IMR-90 (cell line): ENCODE measurements at regions not wholly inside any gene's neighbourhood (a gene's known extent, or its start where the extent isn't known, plus 50 kb on each side); places are given as distances from the start of the nearest gene placed in this dataset.

ENCODE experiments used
- ATAC-seq: fragments of 200-7000 bp; cut with Tn5 transposase; 2 replicates; pipeline ENCODE4 v1.9.1; 2020; ENCODE audit warnings: low read depth, mild to moderate bottlenecking, moderate library complexity
- BruUV-seq: library from RNA; stranded (reverse); fragments of 400-500 nt; replicated peaks from 2 replicates; lab custom pipeline; 2021; lab: Mats Ljungman, UMichigan
- CTCF ChIA-PET: fragments of 300-600 bp; formaldehyde crosslinking; extraction: SDS; loops from one replicate; lab custom pipeline; 2021; ENCODE audit warnings: antibody characterized with exemption; lab: Yijun Ruan, JAX
- POLR2A ChIA-PET: fragments of 300-600 bp; sonication (Branson Sonifier 250); formaldehyde crosslinking; loops from one replicate; lab custom pipeline; 2022; ENCODE audit warnings: antibody characterized with exemption; ENCODE audit not compliant: unreplicated experiment; lab: Charles Lee
- DNase-seq: peaks from one replicate; pipeline ENCODE4 v3.0.0; 2013
- H2AFZ ChIP-seq: replicated peaks from 2 replicates; pipeline ENCODE3; 2013; ENCODE audit warnings: low read length, mild to moderate bottlenecking; ENCODE audit not compliant: poor library complexity
- H2AK5ac ChIP-seq: 2 replicates; pipeline ENCODE4 v1.6.1; 2013; ENCODE audit warnings: low read depth, low read length, inconsistent platforms
- H2AK9ac ChIP-seq: replicated peaks from 2 replicates; pipeline ENCODE3; 2013; ENCODE audit warnings: mild to moderate bottlenecking, low read depth, low read length, moderate library complexity; ENCODE audit not compliant: poor library complexity
- H2BK120ac ChIP-seq: 2 replicates; pipeline ENCODE4 v1.6.1; 2013; ENCODE audit warnings: low read depth, low read length, inconsistent platforms
- H2BK15ac ChIP-seq: 3 replicates; pipeline ENCODE4 v1.6.1; 2013; ENCODE audit warnings: low read depth, low read length, inconsistent platforms
- H2BK20ac ChIP-seq: 2 replicates; pipeline ENCODE4 v1.6.1; 2013; ENCODE audit warnings: low read depth, mild to moderate bottlenecking, inconsistent platforms, low read length, moderate library complexity
- H2BK5ac ChIP-seq: 2 replicates; pipeline ENCODE4 v1.6.1; 2013; ENCODE audit warnings: mild to moderate bottlenecking, low read depth, low read length, inconsistent platforms; ENCODE audit not compliant: poor library complexity, severe bottlenecking
- H3K14ac ChIP-seq: replicated peaks from 2 replicates; pipeline ENCODE4 v1.6.1; 2013; ENCODE audit warnings: low read depth, low read length, inconsistent platforms
- H3K18ac ChIP-seq: 2 replicates; pipeline ENCODE4 v1.6.1; 2013; ENCODE audit warnings: low read depth, low read length, control low read depth
- H3K23ac ChIP-seq: 2 replicates; pipeline ENCODE4 v1.6.1; 2013; ENCODE audit warnings: low read depth, low read length, inconsistent platforms
- H3K27ac ChIP-seq: 2 replicates; pipeline ENCODE4 v1.5.1; 2013; ENCODE audit warnings: mild to moderate bottlenecking, control low read depth, low read length; ENCODE audit not compliant: insufficient read depth
- H3K27me3 ChIP-seq: 2 replicates; pipeline ENCODE4 v1.6.1; 2013; ENCODE audit warnings: low read length; ENCODE audit not compliant: control insufficient read depth, insufficient read depth
- H3K36me3 ChIP-seq: 2 replicates; pipeline ENCODE4 v1.6.1; 2013; ENCODE audit warnings: low read length, mixed read lengths; ENCODE audit not compliant: control insufficient read depth, insufficient read depth
- H3K4ac ChIP-seq: 2 replicates; pipeline ENCODE4 v1.6.1; 2013; ENCODE audit warnings: low read depth, low read length, inconsistent platforms
- H3K4me1 ChIP-seq: 2 replicates; pipeline ENCODE4 v1.6.1; 2013; ENCODE audit warnings: low read length, mixed read lengths; ENCODE audit not compliant: control insufficient read depth, insufficient read depth
- H3K4me2 ChIP-seq: 2 replicates; pipeline ENCODE4 v1.6.1; 2013; ENCODE audit warnings: low read depth, mild to moderate bottlenecking, control low read depth, low read length, moderate library complexity
- H3K4me3 ChIP-seq: 2 replicates; pipeline ENCODE4 v1.5.1; 2013; ENCODE audit warnings: low read depth, mild to moderate bottlenecking, control low read depth, low read length, moderate library complexity; ENCODE audit not compliant: insufficient read depth
- H3K56ac ChIP-seq: 2 replicates; pipeline ENCODE4 v1.6.1; 2013; ENCODE audit warnings: low read length, inconsistent platforms; ENCODE audit not compliant: insufficient read depth; ENCODE audit errors: extremely low read depth
- H3K79me1 ChIP-seq, 2 experiments: 2 replicates each; pipeline ENCODE4 v1.6.1; 2013; ENCODE audit warnings: low read length in 2 of 2, inconsistent platforms in 1 of 2, low read depth in 1 of 2
- H3K9ac ChIP-seq: 2 replicates; pipeline ENCODE4 v1.6.1; 2013; ENCODE audit warnings: low read depth, low read length, control low read depth
- H3K9me1 ChIP-seq: 2 replicates; pipeline ENCODE4 v1.6.1; 2013; ENCODE audit warnings: low read length, inconsistent platforms; ENCODE audit not compliant: insufficient read depth
- H3K9me3 ChIP-seq: 2 replicates; pipeline ENCODE4 v1.6.1; 2013; ENCODE audit warnings: low read length; ENCODE audit not compliant: control insufficient read depth, insufficient read depth
- H4K20me1 ChIP-seq: 2 replicates; pipeline ENCODE4 v1.6.1; 2013; ENCODE audit warnings: low read length, inconsistent platforms; ENCODE audit not compliant: insufficient read depth
- H4K5ac ChIP-seq: 2 replicates; pipeline ENCODE4 v1.6.1; 2013; ENCODE audit warnings: mild to moderate bottlenecking, low read depth, low read length, control low read depth
- H4K8ac ChIP-seq, 2 experiments: 2 replicates each; pipeline ENCODE4 v1.6.1; 2013; ENCODE audit warnings: low read depth in 2 of 2, low read length in 2 of 2, control low read depth in 1 of 2, inconsistent platforms in 1 of 2
- H4K91ac ChIP-seq: 2 replicates; pipeline ENCODE4 v1.6.1; 2013; ENCODE audit warnings: low read depth, low read length, inconsistent platforms; ENCODE audit not compliant: insufficient read depth
- BHLHE40 ChIP-seq: fragments of 150-350 bp; IDR thresholded peaks from 2 replicates; pipeline ENCODE4 v1.6.1; 2016; ENCODE audit warnings: mild to moderate bottlenecking, low read depth, low read length
- CEBPB ChIP-seq: IDR thresholded peaks from 2 replicates; pipeline ENCODE4 v1.6.1; 2012; ENCODE audit warnings: low read depth, low read length, improper control_type of control experiment
- CHD1 ChIP-seq: IDR thresholded peaks from 2 replicates; pipeline ENCODE4 v1.6.1; 2012; ENCODE audit warnings: low read depth, low read length, improper control_type of control experiment
- CTCF ChIP-seq: conservative IDR thresholded peaks from 2 replicates; pipeline ENCODE4 v1.5.1; 2012; ENCODE audit warnings: mild to moderate bottlenecking, low read depth, low read length, improper control_type of control experiment
- FOS ChIP-seq: fragments of 150-350 bp; IDR thresholded peaks from 2 replicates; pipeline ENCODE4 v1.6.1; 2016; ENCODE audit warnings: low read depth, low read length
- MAFK ChIP-seq: IDR thresholded peaks from 2 replicates; pipeline ENCODE4 v1.6.1; 2012; ENCODE audit warnings: low read depth, low read length, improper control_type of control experiment
- MAZ ChIP-seq: IDR thresholded peaks from 2 replicates; pipeline ENCODE4 v1.6.1; 2012; ENCODE audit warnings: low read depth, mild to moderate bottlenecking, low read length, improper control_type of control experiment, moderate library complexity, borderline replicate concordance
- MXI1 ChIP-seq: IDR thresholded peaks from 2 replicates; pipeline ENCODE4 v1.6.1; 2012; ENCODE audit warnings: low read depth, mild to moderate bottlenecking, low read length, moderate library complexity, borderline replicate concordance
- NFE2L2 ChIP-seq: fragments of 150-350 bp; IDR thresholded peaks from 2 replicates; pipeline ENCODE4 v1.6.1; 2016; ENCODE audit warnings: low read depth, mild to moderate bottlenecking, low read length
- POLR2A ChIP-seq: IDR thresholded peaks from 2 replicates; pipeline ENCODE4 v1.6.1; 2012; ENCODE audit warnings: mild to moderate bottlenecking, low read depth, low read length
- RAD21 ChIP-seq: IDR thresholded peaks from 2 replicates; pipeline ENCODE4 v1.6.1; 2012; ENCODE audit warnings: low read length, improper control_type of control experiment
- RCOR1 ChIP-seq: IDR thresholded peaks from 2 replicates; pipeline ENCODE4 v1.6.1; 2012; ENCODE audit warnings: mild to moderate bottlenecking, low read length, improper control_type of control experiment; ENCODE audit not compliant: insufficient replicate concordance
- RFX5 ChIP-seq: IDR thresholded peaks from 2 replicates; pipeline ENCODE4 v1.8.0; 2012; ENCODE audit warnings: low read depth, mild to moderate bottlenecking, low read length, moderate library complexity
- SMC3 ChIP-seq: fragments of 150-350 bp; IDR thresholded peaks from 2 replicates; pipeline ENCODE4 v1.6.1; 2016; ENCODE audit warnings: low read depth, mild to moderate bottlenecking, antibody characterized with exemption, low read length, moderate library complexity
- USF2 ChIP-seq: fragments of 150-350 bp; IDR thresholded peaks from 2 replicates; pipeline ENCODE4 v1.6.1; 2017; ENCODE audit warnings: mild to moderate bottlenecking, antibody characterized with exemption, low read length, low read depth
- WGBS, 2 experiments: methylation state at CpG; one replicate each; pipeline versions ENCODE4 v1.1.5 to v1.1.7; 2013; ENCODE audit warnings: missing lambda C conversion rate in 2 of 2; ENCODE audit not compliant: insufficient read length in 1 of 2; ENCODE audit errors: extremely low coverage in 2 of 2; 5-methylcytosine and 5-hydroxymethylcytosine counted together
- dilution Hi-C: fragments of 300-500 bp; cut with HindIII; formaldehyde crosslinking; loops from one replicate; pipeline ENCODE4 v1.14.3; 2018; ENCODE audit warnings: low sequenced_read_pairs; ENCODE audit not compliant: unreplicated experiment
- in situ Hi-C: fragments of 300-500 bp; cut with MboI; formaldehyde crosslinking; loops from 3 replicates; pipeline ENCODE4 v1.14.3; 2019; ENCODE audit warnings: low sequenced_read_pairs, inconsistent platforms, mixed read lengths
- intact Hi-C: fragments of 100-400 bp; cut with micrococcal nuclease; formaldehyde crosslinking; loops from 2 replicates; pipeline ENCODE4 v1.10.0; 2022
- TF ChIP-seq, protein P1 (sequence below): fragments of 150-350 bp; IDR thresholded peaks from 2 replicates; pipeline ENCODE4 v1.6.1; 2016; ENCODE audit warnings: low read depth, mild to moderate bottlenecking, low read length, moderate library complexity, borderline replicate concordance

DNA sequence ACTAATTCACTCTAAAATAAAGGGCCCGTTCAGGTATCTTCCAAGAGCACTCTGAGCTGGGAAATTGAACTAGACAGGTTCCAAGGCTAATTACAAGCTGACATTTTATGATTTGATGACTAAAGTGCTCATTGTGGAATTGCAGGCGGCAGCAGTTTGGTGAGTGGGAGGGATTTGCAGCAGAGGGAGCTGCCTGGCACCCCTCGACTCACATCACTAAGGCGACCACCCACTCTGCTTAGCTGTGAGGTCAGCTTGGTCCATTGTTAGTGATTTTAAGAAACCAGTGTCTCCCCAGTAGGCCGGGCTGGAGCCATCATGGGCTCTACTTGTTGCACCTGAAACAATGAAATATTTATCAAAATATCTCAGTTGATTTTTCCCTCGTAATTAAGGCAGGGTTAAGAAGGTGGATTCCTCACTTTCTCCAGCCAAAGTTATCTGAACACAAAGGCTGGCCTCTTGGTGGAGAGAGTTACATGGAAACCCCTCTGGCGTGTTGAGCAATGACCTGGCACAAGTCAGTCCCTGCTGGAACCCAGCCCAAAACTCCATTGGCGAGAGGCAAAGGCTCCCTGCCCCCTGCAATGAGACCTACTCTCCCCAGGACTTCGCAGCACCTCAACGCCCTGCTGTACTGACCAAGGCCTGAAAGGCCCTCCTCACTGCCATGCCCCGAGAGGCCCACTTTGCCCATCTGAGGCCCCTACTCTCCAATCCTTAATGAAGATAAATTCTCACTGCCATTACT lies 65.0 kb upstream of the ATP2B2 start:
- in situ Hi-C loops (no loop called here), intact Hi-C loops (no loop called here), dilution Hi-C loops (no loop called here)
- peaks cover 5% of the 10 kb centered on the region for H3K27me3 ChIP-seq
- H3K18ac ChIP-seq, result no peak overlapping the region
- H3K4me2 ChIP-seq, result no peak overlapping the region
- POLR2A ChIA-PET, result no interaction called here
- no peaks in the 10 kb centered on the region for H3K9me1 ChIP-seq
- H3K27ac ChIP-seq, result no peak overlapping the region
- H4K5ac ChIP-seq, result no peak overlapping the region
- WGBS, 2 experiments, result 40% methylated on average over 2 of the region's 11 CpGs; no CpG with 5 or more reads in 1 of the 2 experiments
- no peak overlapping the region for H4K8ac ChIP-seq
- H2AFZ ChIP-seq, result no peak overlapping the region
- H3K56ac ChIP-seq, result no peak overlapping the region
- H2AK5ac ChIP-seq, result no peak overlapping the region
- no peaks in the 10 kb centered on the region for H3K9me3 ChIP-seq
- H2BK5ac ChIP-seq, result no peak overlapping the region
- no peak overlapping the region for H3K4me3 ChIP-seq
- no peaks in the 10 kb centered on the region for H3K79me1 ChIP-seq
- H2BK20ac ChIP-seq, result no peak overlapping the region
- H3K36me3 ChIP-seq, result no peaks in the 10 kb centered on the region
- no peak overlapping the region for H2BK15ac ChIP-seq
- H3K9ac ChIP-seq, result no peak overlapping the region
- no peak overlapping the region for H2AK9ac ChIP-seq
- no peak for ATAC-seq
- no peaks in the 10 kb centered on the region for H3K4me1 ChIP-seq
- no peak for DNase-seq
- no peak overlapping the region for H4K91ac ChIP-seq
- CTCF ChIA-PET, result no interaction called here
- H3K23ac ChIP-seq, result no peak overlapping the region
- H3K4ac ChIP-seq, result no peak overlapping the region
- H4K20me1 ChIP-seq, result no peaks in the 10 kb centered on the region
- TF ChIP-seq RCOR1 (no peak), CEBPB (no peak), NFE2L2 (no peak), BHLHE40 (no peak), MAFK (no peak), FOS (no peak), MXI1 (no peak), POLR2A (no peak), USF2 (no peak), SMC3 (no peak), MAZ (no peak), CHD1 (no peak), RFX5 (no peak), RAD21 (no peak), CTCF (no peak)
- TF ChIP-seq, protein P1, sequence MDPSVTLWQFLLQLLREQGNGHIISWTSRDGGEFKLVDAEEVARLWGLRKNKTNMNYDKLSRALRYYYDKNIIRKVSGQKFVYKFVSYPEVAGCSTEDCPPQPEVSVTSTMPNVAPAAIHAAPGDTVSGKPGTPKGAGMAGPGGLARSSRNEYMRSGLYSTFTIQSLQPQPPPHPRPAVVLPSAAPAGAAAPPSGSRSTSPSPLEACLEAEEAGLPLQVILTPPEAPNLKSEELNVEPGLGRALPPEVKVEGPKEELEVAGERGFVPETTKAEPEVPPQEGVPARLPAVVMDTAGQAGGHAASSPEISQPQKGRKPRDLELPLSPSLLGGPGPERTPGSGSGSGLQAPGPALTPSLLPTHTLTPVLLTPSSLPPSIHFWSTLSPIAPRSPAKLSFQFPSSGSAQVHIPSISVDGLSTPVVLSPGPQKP, result no peak
- BruUV-seq, result no TSS peak
- H2BK120ac ChIP-seq, result no peak overlapping the region
- H3K14ac ChIP-seq, result no peak overlapping the region
